Karpas-422 (cell line): ENCODE measurements at regions not wholly inside any gene's neighbourhood (a gene's known extent, or its start where the extent isn't known, plus 50 kb on each side); places are given as distances from the start of the nearest gene placed in this dataset.

ENCODE experiments used
- DNase-seq: peaks from one replicate; pipeline ENCODE4 v3.0.0-alpha.2; 2015
- H2AFZ ChIP-seq: fragments of 200-600 bp; sonication (generic); 2 replicates; pipeline ENCODE4 v1.6.1; 2014; ENCODE audit warnings: antibody characterized with exemption, low read length, mixed read lengths
- H3K27ac ChIP-seq: fragments of 200-600 bp; sonication (generic); 2 replicates; pipeline ENCODE4 v1.5.1; 2014; ENCODE audit warnings: mild to moderate bottlenecking, low read length, moderate library complexity
- H3K27me3 ChIP-seq: fragments of 200-600 bp; sonication (generic); 2 replicates; pipeline ENCODE4 v1.6.1; 2014; ENCODE audit warnings: low read length, mixed read lengths
- H3K36me3 ChIP-seq: fragments of 200-600 bp; sonication (generic); 2 replicates; pipeline ENCODE4 v1.6.1; 2014; ENCODE audit warnings: low read length, mixed read lengths; ENCODE audit not compliant: insufficient read depth
- H3K4me1 ChIP-seq: fragments of 200-600 bp; sonication (generic); 2 replicates; pipeline ENCODE4 v1.6.1; 2014; ENCODE audit warnings: mild to moderate bottlenecking, low read length, mixed read lengths
- H3K4me2 ChIP-seq: fragments of 200-600 bp; sonication (generic); 2 replicates; pipeline ENCODE4 v1.6.1; 2014; ENCODE audit warnings: low read length, low read depth, mild to moderate bottlenecking; ENCODE audit not compliant: poor library complexity, severe bottlenecking
- H3K4me3 ChIP-seq: fragments of 200-600 bp; sonication (generic); 2 replicates; pipeline ENCODE4 v1.5.1; 2014; ENCODE audit warnings: mild to moderate bottlenecking, antibody characterized with exemption, low read length, mixed read lengths
- H3K79me2 ChIP-seq: fragments of 200-600 bp; sonication (generic); 2 replicates; pipeline ENCODE4 v1.6.1; 2014; ENCODE audit warnings: mild to moderate bottlenecking, low read length, mixed read lengths
- H3K9ac ChIP-seq: fragments of 200-600 bp; sonication (generic); 2 replicates; pipeline ENCODE4 v1.6.0; 2014; ENCODE audit warnings: low read length
- H3K9me2 ChIP-seq: fragments of 200-600 bp; sonication (generic), shearing (Covaris generic); replicated peaks from 2 replicates; pipeline ENCODE4 v1.6.0; 2014; ENCODE audit warnings: mild to moderate bottlenecking, low read length, moderate library complexity; ENCODE audit not compliant: insufficient read depth
- H3K9me3 ChIP-seq: fragments of 300-700, 200-600 bp; sonication (generic); 2 replicates; pipeline ENCODE4 v1.6.1; 2014; ENCODE audit warnings: low read length, mixed read lengths
- H4K20me1 ChIP-seq: fragments of 200-600 bp; sonication (generic); 2 replicates; pipeline ENCODE4 v1.6.1; 2014; ENCODE audit warnings: mild to moderate bottlenecking, antibody characterized with exemption, low read length, low read depth; ENCODE audit not compliant: insufficient read depth

GRCh38 chr19:34579281-34580054 is 97.5 kb downstream of the SCGB2B2 start:
- H3K9me2 ChIP-seq: no peaks in the 10 kb centered on the region
- no peaks in the 10 kb centered on the region for H3K27me3 ChIP-seq
- no peak overlapping the region for H3K27ac ChIP-seq
- H3K4me2 ChIP-seq: no peak overlapping the region
- H2AFZ ChIP-seq: no peak overlapping the region
- no peak for DNase-seq
- no peaks in the 10 kb centered on the region for H3K36me3 ChIP-seq
- no peak overlapping the region for H3K4me3 ChIP-seq
- no peaks in the 10 kb centered on the region for H3K4me1 ChIP-seq
- no peaks in the 10 kb centered on the region for H3K79me2 ChIP-seq
- H3K9ac ChIP-seq: no peak overlapping the region
- H4K20me1 ChIP-seq: no peaks in the 10 kb centered on the region
- no peaks in the 10 kb centered on the region for H3K9me3 ChIP-seq

DNA sequence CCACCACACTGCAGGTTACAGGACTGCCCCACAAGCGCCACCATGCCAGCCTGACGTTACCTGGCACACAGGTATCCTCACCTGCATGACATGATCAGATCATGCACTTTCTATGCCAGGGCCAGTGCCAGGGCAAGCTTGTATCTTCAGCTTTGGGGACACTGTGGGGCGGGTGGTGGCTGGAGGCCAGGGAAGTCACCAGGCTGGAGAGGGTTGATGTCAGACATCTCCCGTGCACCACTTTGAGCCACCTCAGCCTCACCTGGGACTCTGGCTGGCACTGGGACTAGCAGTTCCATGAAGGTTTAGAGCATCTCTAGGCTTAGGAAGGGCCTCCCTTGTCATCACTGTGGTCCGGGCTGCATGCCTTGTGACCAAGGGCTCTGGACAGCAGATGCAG is 97.2 kb downstream of the WTIP start:
- H3K27ac ChIP-seq: no peak overlapping the region
- no peaks in the 10 kb centered on the region for H4K20me1 ChIP-seq
- H3K9ac ChIP-seq: no peak overlapping the region
- no peaks in the 10 kb centered on the region for H3K9me2 ChIP-seq
- DNase-seq: no peak
- no peak overlapping the region for H3K4me2 ChIP-seq
- no peaks in the 10 kb centered on the region for H3K36me3 ChIP-seq
- no peaks in the 10 kb centered on the region for H3K9me3 ChIP-seq
- H2AFZ ChIP-seq: no peak overlapping the region
- H3K4me3 ChIP-seq: no peak overlapping the region
- no peaks in the 10 kb centered on the region for H3K27me3 ChIP-seq
- no peaks in the 10 kb centered on the region for H3K4me1 ChIP-seq
- no peaks in the 10 kb centered on the region for H3K79me2 ChIP-seq

- H3K4me2 ChIP-seq: no peak overlapping the region
- H3K36me3 ChIP-seq: no peaks in the 10 kb centered on the region
- no peaks in the 10 kb centered on the region for H3K9me2 ChIP-seq
- H3K27me3 ChIP-seq: no peaks in the 10 kb centered on the region
- H4K20me1 ChIP-seq: no peaks in the 10 kb centered on the region
- H3K9ac ChIP-seq: no peak overlapping the region
- no peaks in the 10 kb centered on the region for H3K4me1 ChIP-seq
- H3K4me3 ChIP-seq: no peak overlapping the region
- no peak for DNase-seq
- no peak overlapping the region for H3K27ac ChIP-seq
- no peaks in the 10 kb centered on the region for H3K9me3 ChIP-seq
- no peak overlapping the region for H2AFZ ChIP-seq
- H3K79me2 ChIP-seq: no peaks in the 10 kb centered on the region
Observed at GRCh38 chr19:34578173-34578572, 96.6 kb downstream of the WTIP start.

DNA sequence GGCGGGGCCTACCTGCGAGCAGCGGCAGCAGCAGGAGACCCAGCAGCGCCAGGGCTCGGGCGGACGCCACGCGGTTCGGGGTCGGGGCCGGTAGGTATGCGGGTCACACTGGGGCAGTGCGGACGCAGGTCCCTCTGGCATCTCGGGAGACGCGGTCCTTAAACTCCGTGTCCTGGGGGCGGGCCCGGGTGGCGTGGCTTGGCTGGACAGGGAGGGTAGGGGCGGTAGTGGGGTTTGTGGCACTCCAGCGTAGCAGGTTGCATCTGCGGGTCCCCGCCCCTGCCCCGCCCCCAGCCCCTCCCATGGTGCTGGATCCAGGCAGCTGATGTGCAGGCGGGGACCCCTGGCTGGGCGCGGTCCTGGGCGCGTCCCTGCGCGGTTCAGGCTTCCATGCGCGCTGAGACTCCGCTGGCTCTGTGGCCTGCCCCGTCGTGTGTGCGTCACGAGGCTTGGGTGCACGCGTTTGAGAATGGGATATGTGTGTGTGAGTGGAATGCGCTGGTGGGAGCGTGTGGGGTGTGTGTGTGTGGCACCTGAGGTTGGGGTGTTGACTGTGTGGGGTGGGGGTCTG is 96.1 kb downstream of the WTIP start:
- DNase-seq: no peak
- H3K79me2 ChIP-seq: no peaks in the 10 kb centered on the region
- H3K4me2 ChIP-seq: no peak overlapping the region
- no peak overlapping the region for H3K9ac ChIP-seq
- no peaks in the 10 kb centered on the region for H3K36me3 ChIP-seq
- H4K20me1 ChIP-seq: no peaks in the 10 kb centered on the region
- no peak overlapping the region for H2AFZ ChIP-seq
- H3K27ac ChIP-seq: no peak overlapping the region
- H3K4me1 ChIP-seq: no peaks in the 10 kb centered on the region
- no peaks in the 10 kb centered on the region for H3K9me2 ChIP-seq
- H3K9me3 ChIP-seq: no peaks in the 10 kb centered on the region
- H3K27me3 ChIP-seq: no peaks in the 10 kb centered on the region
- no peak overlapping the region for H3K4me3 ChIP-seq

- Histone ChIP-seq H3K36me3 (no peaks in the 10 kb centered on the region), H2AFZ (no peak overlapping the region), H4K20me1 (no peaks in the 10 kb centered on the region), H3K4me2 (no peak overlapping the region), H3K4me3 (no peak overlapping the region), H3K9me3 (no peaks in the 10 kb centered on the region), H3K79me2 (no peaks in the 10 kb centered on the region), H3K9me2 (no peaks in the 10 kb centered on the region), H3K27me3 (no peaks in the 10 kb centered on the region), H3K4me1 (no peaks in the 10 kb centered on the region), H3K9ac (no peak overlapping the region), H3K27ac (no peak overlapping the region)
- DNase-seq: no peak
Observed at GRCh38 chr19:34577056-34577455, 95.5 kb downstream of the WTIP start.

DNA sequence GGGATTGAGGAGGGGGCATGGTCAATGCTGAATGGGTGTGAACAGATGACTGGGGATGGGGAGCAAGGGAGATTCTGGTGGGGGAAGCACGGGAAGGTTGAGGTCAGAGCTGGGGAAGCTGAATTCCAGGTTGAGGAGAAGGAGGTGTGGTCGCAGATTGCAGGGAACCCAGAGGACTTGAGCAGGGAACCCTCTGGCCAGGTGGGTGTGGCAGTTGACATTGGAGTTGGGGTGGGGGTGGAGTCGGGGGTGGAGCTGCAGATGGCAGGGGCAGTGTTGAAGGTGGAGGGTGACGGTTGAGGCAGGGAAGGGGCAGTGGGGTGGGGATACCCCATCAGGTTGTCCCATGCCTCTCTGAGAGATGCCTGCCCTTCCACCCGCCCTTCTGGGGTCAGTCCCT is 94.7 kb downstream of the WTIP start:
- Histone ChIP-seq H2AFZ (no peak overlapping the region), H3K36me3 (no peaks in the 10 kb centered on the region), H3K4me1 (no peaks in the 10 kb centered on the region), H3K27me3 (no peaks in the 10 kb centered on the region), H3K4me2 (no peak overlapping the region), H3K9ac (no peak overlapping the region), H3K27ac (no peak overlapping the region), H4K20me1 (no peaks in the 10 kb centered on the region), H3K4me3 (no peak overlapping the region), H3K9me2 (no peaks in the 10 kb centered on the region), H3K79me2 (no peaks in the 10 kb centered on the region), H3K9me3 (no peaks in the 10 kb centered on the region)
- DNase-seq: no peak

DNA sequence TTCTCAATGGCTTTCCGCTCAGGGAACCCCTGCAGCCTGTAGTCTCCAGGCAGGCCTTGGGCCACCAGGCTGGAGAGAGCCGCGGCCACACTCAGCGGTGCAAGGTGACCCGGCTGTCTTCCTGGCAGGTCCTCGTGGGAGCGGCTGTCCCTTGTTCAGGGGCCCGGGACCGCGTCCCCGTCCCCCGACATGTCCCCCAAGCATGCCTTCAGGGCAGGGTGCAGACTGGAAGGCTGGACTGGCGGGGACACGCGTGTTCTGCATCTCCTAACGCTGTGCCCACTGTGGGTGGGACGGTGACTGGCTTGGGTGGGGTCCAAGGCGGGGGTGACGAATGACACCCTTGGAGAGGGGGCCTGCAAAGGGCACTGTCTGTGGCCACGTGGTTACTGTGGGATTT is 93.6 kb downstream of the WTIP start:
- no peaks in the 10 kb centered on the region for H3K9me2 ChIP-seq
- no peaks in the 10 kb centered on the region; the same call in 1 of the 2 replicates for H3K9me3 ChIP-seq

DNA sequence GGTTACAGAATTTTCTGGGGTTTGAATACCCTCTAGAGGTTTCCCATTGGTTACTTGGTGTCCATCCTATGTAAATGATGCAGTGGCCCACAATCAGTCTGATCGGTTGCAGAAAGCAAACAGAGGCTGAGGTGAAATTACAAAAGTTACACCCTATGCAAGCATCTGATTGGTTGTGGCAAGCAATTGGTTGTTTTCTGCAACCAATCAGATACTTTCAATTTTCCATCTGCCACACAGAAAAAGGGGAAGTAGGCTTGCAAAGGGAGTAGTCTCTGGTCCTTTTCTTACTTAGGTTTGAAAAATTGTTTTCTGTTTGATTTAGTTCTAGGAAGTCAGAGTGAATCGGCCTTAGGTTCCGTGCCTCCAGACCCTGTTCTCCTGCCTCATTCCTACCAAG is 93.1 kb downstream of the WTIP start:
- Histone ChIP-seq H3K27ac (no peak overlapping the region), H4K20me1 (no peaks in the 10 kb centered on the region), H3K9me3 (no peaks in the 10 kb centered on the region; the same call in 1 of the 2 replicates), H3K36me3 (no peaks in the 10 kb centered on the region), H3K9ac (no peak overlapping the region), H3K9me2 (no peaks in the 10 kb centered on the region), H2AFZ (no peak overlapping the region), H3K4me2 (no peak overlapping the region), H3K4me1 (no peaks in the 10 kb centered on the region), H3K27me3 (no peaks in the 10 kb centered on the region), H3K4me3 (no peak overlapping the region), H3K79me2 (no peaks in the 10 kb centered on the region)
- peak; percentile 72 for DNase-seq

More for the DNA sequence above, 93.6 kb downstream of the WTIP start:
- no peaks in the 10 kb centered on the region for H4K20me1 ChIP-seq
- no peak overlapping the region for H3K4me2 ChIP-seq
- no peak overlapping the region for H3K9ac ChIP-seq
- H3K27ac ChIP-seq: no peak overlapping the region
- H3K79me2 ChIP-seq: no peaks in the 10 kb centered on the region
- H3K27me3 ChIP-seq: no peaks in the 10 kb centered on the region
- no peaks in the 10 kb centered on the region for H3K4me1 ChIP-seq
- no peak overlapping the region for H2AFZ ChIP-seq
- no peak overlapping the region for H3K4me3 ChIP-seq
- DNase-seq: no peak
- no peaks in the 10 kb centered on the region for H3K36me3 ChIP-seq
